Hepatocyte (in vitro differentiated cells): ENCODE measurements at regions not wholly inside any gene's neighbourhood (a gene's known extent, or its start where the extent isn't known, plus 50 kb on each side); places are given as distances from the start of the nearest gene placed in this dataset.

Experiments
- CTCF ChIP-seq: fragments of 200-600 bp; sonication (generic); IDR thresholded peaks from 2 replicates; pipeline ENCODE4 v1.5.1; 2016; ENCODE audit warnings: antibody characterized with exemption, mild to moderate bottlenecking; ENCODE audit not compliant: poor library complexity
- EZH2 ChIP-seq: fragments of 200-600 bp; sonication (generic); IDR thresholded peaks from 2 replicates; pipeline ENCODE4 v1.6.1; 2016; ENCODE audit warnings: antibody characterized with exemption, mild to moderate bottlenecking, borderline replicate concordance
- EZH2phosphoT487 ChIP-seq: fragments of 200-600 bp; sonication (generic); IDR thresholded peaks from one replicate; pipeline ENCODE4 v1.6.1; 2018; ENCODE audit warnings: antibody characterized with exemption, mild to moderate bottlenecking, low read depth, moderate library complexity; ENCODE audit not compliant: unreplicated experiment, severe bottlenecking

- TF ChIP-seq CTCF (no peak), EZH2 (no peak), EZH2phosphoT487 (no peak)
These were observed 86.4 kb downstream of the HMHB1 start for GRCh38 chr5:143898381-143898780.
